ENCODE measurements at regions not wholly inside any gene's neighbourhood (a gene's known extent, or its start where the extent isn't known, plus 50 kb on each side); places are given as distances from the start of the nearest gene placed in this dataset.
"Not testable (repeated sequence)": the region's sequence is repeated elsewhere in the genome, so short reads cannot be mapped to it uniquely, and the experiment has no call there.

- Histone ChIP-seq H3K27me3 (no peaks in the 10 kb centered on the region), H3K4me3 (no peak overlapping the region), H3K27ac (no peak overlapping the region), H3K4me1 (ENCODE audit: insufficient read depth) (no peaks in the 10 kb centered on the region), H3K9me3 (no peaks in the 10 kb centered on the region), H3K36me3 (no peaks in the 10 kb centered on the region)
- DNase-seq = no peak
- TF ChIP-seq EP300 (IDR thresholded peaks at IDR 0.05) (no peak), CTCF (IDR thresholded peaks at IDR 0.05) (no peak), POLR2A (IDR thresholded peaks at IDR 0.05) (no peak)
- 80 to 88% (median 82%) methylated on average over 3 of the region's 3 CpGs for WGBS, 3 donors
- intact Hi-C loops (cut with DNase I) = no loop called here
Measured at GRCh38 chr4:149045731-149046130, 603.5 kb upstream of the NR3C2 start.

GRCh38 chr4:149039786-149040185, 597.6 kb upstream of the NR3C2 start:
- H3K4me3 ChIP-seq; H3K27ac ChIP-seq; H3K9me3 ChIP-seq; H3K36me3 ChIP-seq; DNase-seq; H3K27me3 ChIP-seq; intact Hi-C loops (cut with DNase I); H3K4me1 ChIP-seq (ENCODE audit: insufficient read depth): not testable (repeated sequence)
- 90 to 96% (median 92%) methylated on average over 2 of the region's 2 CpGs for WGBS, 3 donors

GRCh38 chr4:149031399-149031798, 589.2 kb upstream of the NR3C2 start:
- intact Hi-C loops (cut with DNase I) = no loop called here
- no peak for TF ChIP-seq CTCF (IDR thresholded peaks at IDR 0.05)
- TF ChIP-seq EP300 (IDR thresholded peaks at IDR 0.05) = no peak
- no peak for TF ChIP-seq POLR2A (IDR thresholded peaks at IDR 0.05)
- no peaks in the 10 kb centered on the region for H3K36me3 ChIP-seq
- H3K9me3 ChIP-seq = no peaks in the 10 kb centered on the region
- no peak for DNase-seq
- H3K27me3 ChIP-seq = no peaks in the 10 kb centered on the region
- H3K4me1 ChIP-seq (ENCODE audit: insufficient read depth) = no peaks in the 10 kb centered on the region
- H3K27ac ChIP-seq = no peak overlapping the region
- no peak overlapping the region for H3K4me3 ChIP-seq

GRCh38 chr4:149029056-149029651, 586.9 kb upstream of the NR3C2 start:
- WGBS, 3 donors = 85 to 87% (median 85%) methylated on average over 4 of the region's 4 CpGs
- Histone ChIP-seq H3K36me3 (no peaks in the 10 kb centered on the region), H3K9me3 (no peaks in the 10 kb centered on the region), H3K4me3 (no peak overlapping the region), H3K27ac (no peak overlapping the region), H3K27me3 (no peaks in the 10 kb centered on the region), H3K4me1 (ENCODE audit: insufficient read depth) (no peaks in the 10 kb centered on the region)
- intact Hi-C loops (cut with DNase I) = loop anchor here in 1 of 4 donors (2.0 kb wide), 1 partner anchor 22 kb away; no protein-coding TSS in a partner anchor
- DNase-seq = no peak
- TF ChIP-seq EP300 (IDR thresholded peaks at IDR 0.05) = no peak
- TF ChIP-seq CTCF (IDR thresholded peaks at IDR 0.05) = no peak
- no peak for TF ChIP-seq POLR2A (IDR thresholded peaks at IDR 0.05)

GRCh38 chr4:149026696-149027095, 584.5 kb upstream of the NR3C2 start:
- Histone ChIP-seq H3K36me3 (no peaks in the 10 kb centered on the region), H3K4me3 (no peak overlapping the region), H3K27ac (no peak overlapping the region), H3K9me3 (no peaks in the 10 kb centered on the region), H3K4me1 (ENCODE audit: insufficient read depth) (no peaks in the 10 kb centered on the region), H3K27me3 (no peaks in the 10 kb centered on the region)
- intact Hi-C loops (cut with DNase I) = no loop called here
- TF ChIP-seq EP300 (IDR thresholded peaks at IDR 0.05) (no peak), CTCF (IDR thresholded peaks at IDR 0.05) (no peak), POLR2A (IDR thresholded peaks at IDR 0.05) (no peak)
- no peak for DNase-seq
- 49 to 57% (median 52%) methylated on average over 2 of the region's 2 CpGs for WGBS, 3 donors
